Tibial nerve (tissue), 4 donors: ENCODE measurements at regions not wholly inside any gene's neighbourhood (a gene's known extent, or its start where the extent isn't known, plus 50 kb on each side); places are given as distances from the start of the nearest gene placed in this dataset.

Experiments used
- DNase-seq, 2 donors: peaks; one replicate each; pipeline ENCODE4 v3.0.0-alpha.2; 2019; ENCODE audit warnings: low spot score in 2 of 2
- H3K27ac ChIP-seq, 4 donors: fragments of 200-600 bp; sonication (generic) in 3 of 4; one replicate each; pipeline ENCODE4 v1.5.1; 2017 to 2019; ENCODE audit warnings: mild to moderate bottlenecking in 1 of 4
- H3K27me3 ChIP-seq, 2 donors: fragments of 200-600 bp; sonication (generic) in 1 of 2; one replicate each; pipeline versions ENCODE4 v1.5.1 to v1.6.0; 2017 to 2019
- H3K36me3 ChIP-seq, 3 donors: fragments of 200-600 bp; sonication (generic); one replicate each; pipeline ENCODE4 v1.5.1; 2018 to 2019
- H3K4me1 ChIP-seq, 4 donors: fragments of 200-600 bp; sonication (generic) in 3 of 4; one replicate each; pipeline ENCODE4 v1.5.1; 2017 to 2019
- H3K4me3 ChIP-seq, 4 donors: fragments of 200-600 bp; sonication (generic) in 3 of 4; one replicate each; pipeline ENCODE4 v1.5.1; 2017 to 2019; ENCODE audit warnings: mild to moderate bottlenecking in 1 of 4, moderate library complexity in 1 of 4
- H3K9me3 ChIP-seq, 4 donors: fragments of 200-600 bp; sonication (generic) in 3 of 4; one replicate each; pipeline ENCODE4 v1.5.1; 2017 to 2019
- EP300 ChIP-seq, 2 donors: sonication (generic); formaldehyde crosslinking; IDR thresholded peaks; one replicate each; pipeline ENCODE4 v1.6.1; 2017; ENCODE audit warnings: antibody characterized with exemption in 2 of 2, mild to moderate bottlenecking in 1 of 2
- POLR2A ChIP-seq, 2 donors: fragments of 450-650 bp; IDR thresholded peaks; one replicate each; pipeline ENCODE4 v1.6.1; 2017; ENCODE audit warnings: antibody characterized with exemption in 2 of 2, mild to moderate bottlenecking in 2 of 2, moderate library complexity in 2 of 2
- WGBS, 2 donors: methylation state at CpG; one replicate each; pipeline ENCODE4 v1.1.5; 2018; 5-methylcytosine and 5-hydroxymethylcytosine counted together
- TF ChIP-seq, protein P1 (sequence below), 5 experiments: fragments of 200-600 bp in 3 of 5; fragments of 450-650 bp in 2 of 5; sonication (generic) in 3 of 5; IDR thresholded peaks; one replicate each; pipeline ENCODE4 v1.5.1; 2016 to 2019; ENCODE audit warnings: antibody characterized with exemption in 5 of 5, mild to moderate bottlenecking in 3 of 5, moderate library complexity in 2 of 5

- H3K27ac ChIP-seq: no peak overlapping the region
- WGBS, 2 donors: 86 to 89% methylated on average over 8 of the region's 8 CpGs
- TF ChIP-seq, protein P1, sequence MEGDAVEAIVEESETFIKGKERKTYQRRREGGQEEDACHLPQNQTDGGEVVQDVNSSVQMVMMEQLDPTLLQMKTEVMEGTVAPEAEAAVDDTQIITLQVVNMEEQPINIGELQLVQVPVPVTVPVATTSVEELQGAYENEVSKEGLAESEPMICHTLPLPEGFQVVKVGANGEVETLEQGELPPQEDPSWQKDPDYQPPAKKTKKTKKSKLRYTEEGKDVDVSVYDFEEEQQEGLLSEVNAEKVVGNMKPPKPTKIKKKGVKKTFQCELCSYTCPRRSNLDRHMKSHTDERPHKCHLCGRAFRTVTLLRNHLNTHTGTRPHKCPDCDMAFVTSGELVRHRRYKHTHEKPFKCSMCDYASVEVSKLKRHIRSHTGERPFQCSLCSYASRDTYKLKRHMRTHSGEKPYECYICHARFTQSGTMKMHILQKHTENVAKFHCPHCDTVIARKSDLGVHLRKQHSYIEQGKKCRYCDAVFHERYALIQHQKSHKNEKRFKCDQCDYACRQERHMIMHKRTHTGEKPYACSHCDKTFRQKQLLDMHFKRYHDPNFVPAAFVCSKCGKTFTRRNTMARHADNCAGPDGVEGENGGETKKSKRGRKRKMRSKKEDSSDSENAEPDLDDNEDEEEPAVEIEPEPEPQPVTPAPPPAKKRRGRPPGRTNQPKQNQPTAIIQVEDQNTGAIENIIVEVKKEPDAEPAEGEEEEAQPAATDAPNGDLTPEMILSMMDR (IDR thresholded peaks at IDR 0.05): no peak
- no peak for TF ChIP-seq EP300 (IDR thresholded peaks at IDR 0.05)
- no peak for TF ChIP-seq POLR2A (IDR thresholded peaks at IDR 0.05)
- H3K36me3 ChIP-seq: no peaks in the 10 kb centered on the region
- no peak overlapping the region for H3K4me3 ChIP-seq
- no peaks in the 10 kb centered on the region for H3K27me3 ChIP-seq
- DNase-seq: no peak
- no peaks in the 10 kb centered on the region for H3K9me3 ChIP-seq
- no peaks in the 10 kb centered on the region for H3K4me1 ChIP-seq
These were observed 138.3 kb upstream of the CDH4 start for GRCh38 chr20:61113731-61114130.

DNA sequence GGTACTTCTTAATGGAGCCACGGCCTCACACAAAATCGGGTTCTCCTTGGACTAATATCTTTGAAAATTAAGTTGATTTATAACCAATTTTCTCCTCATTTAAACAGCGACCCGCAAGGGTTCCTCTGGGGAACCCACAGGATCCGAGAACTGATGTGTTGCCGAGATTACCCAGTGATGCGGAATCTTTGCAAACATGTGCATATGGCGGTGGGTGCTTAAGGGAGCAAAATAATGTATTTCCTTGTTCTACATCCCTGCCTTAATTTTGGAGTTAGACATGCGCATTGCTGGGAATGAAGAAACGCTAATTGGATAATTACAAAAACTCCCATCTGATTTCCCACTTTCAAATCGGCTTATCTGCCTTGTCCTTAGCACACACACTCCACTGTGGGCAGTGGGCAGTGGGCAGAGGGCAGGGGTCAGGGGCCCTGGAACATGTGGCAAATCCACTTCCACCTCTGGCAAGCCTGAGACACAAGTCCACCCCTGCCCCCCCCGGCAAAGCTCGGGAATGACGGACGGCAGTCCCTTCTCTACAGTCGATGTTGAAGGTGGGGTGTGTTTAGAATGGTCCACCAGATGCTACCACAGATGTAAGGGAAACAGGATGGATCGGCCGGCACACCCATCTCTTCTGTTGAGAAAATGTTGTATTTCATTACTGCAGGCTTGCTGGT lies 137.4 kb upstream of the CDH4 start:
- Histone ChIP-seq H3K4me1 (no peaks in the 10 kb centered on the region), H3K9me3 (no peaks in the 10 kb centered on the region), H3K27ac (no peak overlapping the region), H3K36me3 (no peaks in the 10 kb centered on the region), H3K27me3 (no peaks in the 10 kb centered on the region), H3K4me3 (no peak overlapping the region)
- TF ChIP-seq POLR2A (IDR thresholded peaks at IDR 0.05) (no peak), EP300 (IDR thresholded peaks at IDR 0.05) (no peak)
- TF ChIP-seq, protein P1 (IDR thresholded peaks at IDR 0.05): no peak
- DNase-seq: no peak
- 88 to 89% methylated on average over 18 of the region's 18 CpGs for WGBS, 2 donors

DNA sequence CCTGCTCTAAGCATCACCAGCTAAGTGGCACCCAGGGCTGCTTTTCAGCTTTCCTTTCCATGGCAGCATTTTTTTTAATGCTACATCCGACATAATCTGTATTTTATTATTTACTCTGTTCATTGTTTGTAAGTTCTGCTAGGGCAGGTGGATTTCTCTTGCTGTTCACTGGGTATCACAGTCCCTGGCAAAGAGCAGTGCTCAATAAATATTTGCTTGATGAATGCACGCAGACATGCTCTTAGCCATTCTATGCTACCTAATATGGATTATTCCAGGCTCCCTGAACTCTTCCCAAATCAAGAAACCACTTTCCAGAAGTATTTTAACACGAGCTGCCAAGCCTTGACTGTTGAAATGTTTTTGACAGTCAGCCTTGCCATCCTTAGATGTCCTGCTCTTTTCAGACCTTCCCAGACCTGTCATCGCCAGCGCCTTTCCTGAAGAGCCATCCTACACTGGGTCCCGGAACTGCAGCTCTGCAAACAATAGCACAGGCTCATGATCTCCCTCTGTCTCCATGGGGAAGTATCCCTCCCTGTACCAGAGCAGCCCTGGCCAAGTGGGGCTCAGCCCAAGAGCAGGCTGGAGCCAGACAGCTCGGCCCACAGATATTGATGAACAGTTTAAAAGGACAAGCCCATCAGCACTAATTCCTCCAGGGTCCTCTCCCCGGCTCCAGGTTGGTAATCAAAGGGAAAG lies 136.5 kb upstream of the CDH4 start:
- Histone ChIP-seq H3K27ac (no peak overlapping the region), H3K27me3 (no peaks in the 10 kb centered on the region), H3K36me3 (no peaks in the 10 kb centered on the region), H3K9me3 (no peaks in the 10 kb centered on the region), H3K4me3 (no peak overlapping the region), H3K4me1 (peaks cover 0 to 3% (median 0%) of the 10 kb centered on the region in 4 donors)
- no peak for DNase-seq
- TF ChIP-seq, protein P1 (IDR thresholded peaks at IDR 0.05): no peak
- TF ChIP-seq EP300 (IDR thresholded peaks at IDR 0.05): no peak
- no peak for TF ChIP-seq POLR2A (IDR thresholded peaks at IDR 0.05)
- WGBS, 2 donors: 55 to 67% methylated on average over 8 of the region's 8 CpGs

DNA sequence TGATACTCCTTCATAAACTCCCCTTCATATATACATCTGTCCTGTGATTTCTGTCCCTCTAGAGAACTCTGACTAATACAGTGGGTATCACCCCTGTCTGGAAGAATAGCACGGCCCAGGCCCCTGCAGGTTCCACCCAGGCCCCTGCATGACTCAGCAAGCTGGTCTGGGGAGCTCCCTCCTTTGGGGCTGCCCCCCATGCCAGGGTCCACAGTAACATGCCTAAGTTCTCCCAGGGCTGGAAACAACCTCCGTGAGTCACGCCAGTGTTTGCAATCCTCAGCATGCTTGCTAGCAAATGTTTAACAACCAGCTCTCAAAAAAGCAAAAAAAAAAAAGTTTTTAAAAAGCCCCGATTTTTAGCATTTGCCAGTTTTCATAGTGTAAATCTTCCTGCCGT lies 134.3 kb upstream of the CDH4 start:
- Histone ChIP-seq H3K27ac (no peak overlapping the region), H3K4me1 (peaks cover 0 to 6% (median 0%) of the 10 kb centered on the region in 4 donors), H3K9me3 (no peaks in the 10 kb centered on the region), H3K36me3 (no peaks in the 10 kb centered on the region), H3K27me3 (no peaks in the 10 kb centered on the region), H3K4me3 (no peak overlapping the region)
- no peak for DNase-seq
- TF ChIP-seq EP300 (IDR thresholded peaks at IDR 0.05) (no peak), POLR2A (IDR thresholded peaks at IDR 0.05) (no peak)
- TF ChIP-seq, protein P1 (IDR thresholded peaks at IDR 0.05): no peak
- 62 to 74% methylated on average over 5 of the region's 5 CpGs for WGBS, 2 donors
